ENCODE measurements at regions not wholly inside any gene's neighbourhood (a gene's known extent, or its start where the extent isn't known, plus 50 kb on each side); places are given as distances from the start of the nearest gene placed in this dataset.

DNA sequence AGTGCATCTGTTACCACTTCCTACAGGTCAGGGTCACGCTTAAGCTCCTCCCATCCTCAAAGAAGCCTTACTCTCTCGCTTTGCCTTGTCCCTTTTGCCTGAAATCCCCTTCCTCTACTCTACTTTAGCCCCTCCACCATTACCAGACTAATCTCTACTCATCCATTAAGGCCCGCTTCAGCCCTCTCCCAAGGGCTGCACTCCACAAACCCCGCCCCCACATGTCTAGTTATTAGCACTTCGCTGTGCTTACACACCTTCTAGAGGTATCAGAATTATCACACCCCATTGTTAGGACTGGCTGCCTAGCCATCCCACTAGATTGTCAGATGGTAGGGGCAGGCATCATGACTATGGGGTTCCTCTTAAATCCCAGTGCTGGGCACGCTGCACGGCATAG lies 565.7 kb upstream of the WWC1 start (continued):
- TF ChIP-seq SUPT20H (IDR thresholded peaks at IDR 0.05; ENCODE audit: borderline replicate concordance, control insufficient read depth, low read depth, low read length) (no peak), RELA (IDR thresholded peaks at IDR 0.05; ENCODE audit: borderline replicate concordance, partially characterized antibody) (no peak), ZNF622 (IDR thresholded peaks at IDR 0.05) (no peak), MEF2A (IDR thresholded peaks at IDR 0.05; ENCODE audit: insufficient read depth, low read depth, low read length) (no peak), TAF1 (IDR thresholded peaks at IDR 0.05; ENCODE audit: borderline replicate concordance, low read depth, low read length) (no peak), STAT3 (IDR thresholded peaks at IDR 0.05; ENCODE audit: low read depth, low read length) (no peak), TCF7 (IDR thresholded peaks at IDR 0.05; ENCODE audit: borderline replicate concordance) (no peak), YBX1 (IDR thresholded peaks at IDR 0.05) (no peak)
- TF ChIP-seq, protein P1, sequence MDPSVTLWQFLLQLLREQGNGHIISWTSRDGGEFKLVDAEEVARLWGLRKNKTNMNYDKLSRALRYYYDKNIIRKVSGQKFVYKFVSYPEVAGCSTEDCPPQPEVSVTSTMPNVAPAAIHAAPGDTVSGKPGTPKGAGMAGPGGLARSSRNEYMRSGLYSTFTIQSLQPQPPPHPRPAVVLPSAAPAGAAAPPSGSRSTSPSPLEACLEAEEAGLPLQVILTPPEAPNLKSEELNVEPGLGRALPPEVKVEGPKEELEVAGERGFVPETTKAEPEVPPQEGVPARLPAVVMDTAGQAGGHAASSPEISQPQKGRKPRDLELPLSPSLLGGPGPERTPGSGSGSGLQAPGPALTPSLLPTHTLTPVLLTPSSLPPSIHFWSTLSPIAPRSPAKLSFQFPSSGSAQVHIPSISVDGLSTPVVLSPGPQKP (IDR thresholded peaks at IDR 0.05; ENCODE audit: low read depth, low read length): no peak

GRCh38 chr5:167726642-167727041 lies 564.8 kb upstream of the WWC1 start:
- 0% methylated on average over 2 of the region's 2 CpGs for WGBS (ENCODE audit: insufficient coverage, insufficient replicate concordance, low lambda C conversion rate, missing lambda C conversion rate)
- POLR2A ChIA-PET: no interaction called here
- Histone ChIP-seq H3K79me2 (ENCODE audit: control insufficient read depth, insufficient read depth, low read length) (no peaks in the 10 kb centered on the region), H3K4me1 (ENCODE audit: control insufficient read depth, insufficient read depth, low read length) (no peaks in the 10 kb centered on the region), H3K27ac (ENCODE audit: control insufficient read depth, insufficient read depth) (no peak overlapping the region), H3K36me3 (ENCODE audit: control insufficient read depth in 2 of 2, insufficient read depth in 2 of 2, low read length in 1 of 2) (no peaks in the 10 kb centered on the region), H3K4me3 (no peak overlapping the region), H3K4me2 (ENCODE audit: control insufficient read depth, insufficient read depth) (no peak overlapping the region), H3K9ac (ENCODE audit: control insufficient read depth, insufficient read depth, low read length) (no peak overlapping the region), H3K27me3 (replicated peaks in 1 of 2; ENCODE audit: control insufficient read depth in 2 of 2, insufficient read depth in 2 of 2, low read length in 1 of 2) (peaks cover 0 to 3% of the 10 kb centered on the region in 2 experiments; a peak in 2 of 4 replicates), H2AFZ (ENCODE audit: control insufficient read depth, low read depth, low read length) (no peak overlapping the region), H3K9me3 (replicated peaks; ENCODE audit: control insufficient read depth, insufficient read depth, low read length) (no peaks in the 10 kb centered on the region), H4K20me1 (ENCODE audit: control insufficient read depth, insufficient read depth) (no peaks in the 10 kb centered on the region)
- in situ Hi-C loops (cut with MboI) (no loop called here), intact Hi-C loops (cut with micrococcal nuclease; ENCODE audit: unreplicated experiment) (no loop called here)
- no peak for DNase-seq (ENCODE audit: low read depth, low spot score)
- SMC1A ChIA-PET (ENCODE audit: uncharacterized antibody, unreplicated experiment): interaction anchor here (0.5 to 1.1 kb wide), 2 partner anchors 112 to 321 kb away, joined by 3 to 4 read pairs; no protein-coding TSS in a partner anchor
- CTCF ChIA-PET: interaction anchor here (1.0 to 1.2 kb wide), 2 partner anchors 16 to 493 kb away, joined by 4 to 6 read pairs; no protein-coding TSS in a partner anchor
- no peak for ATAC-seq
- BruUV-seq (replicated peaks): no TSS peak
- TF ChIP-seq IKZF2 (IDR thresholded peaks at IDR 0.05) (no peak), BCL3 (IDR thresholded peaks at IDR 0.05; ENCODE audit: borderline replicate concordance, insufficient read depth, low read depth, low read length, poor library complexity, severe bottlenecking) (no peak), FOXM1 (IDR thresholded peaks at IDR 0.05; ENCODE audit: low read depth, low read length) (no peak), POLR2AphosphoS2 (IDR thresholded peaks at IDR 0.05; ENCODE audit: low read depth, low read length) (no peak), TBL1XR1 (IDR thresholded peaks at IDR 0.05; ENCODE audit: low read depth, low read length) (no peak), PML (IDR thresholded peaks at IDR 0.05; ENCODE audit: low read length) (no peak), CHD2 (IDR thresholded peaks at IDR 0.05; ENCODE audit: borderline replicate concordance, low read depth, low read length) (no peak), DPF2 (IDR thresholded peaks at IDR 0.05) (no peak), JUNB (IDR thresholded peaks at IDR 0.05) (no peak), FOS (IDR thresholded peaks at IDR 0.05; ENCODE audit: borderline replicate concordance, extremely low read depth, insufficient read length) (no peak), RCOR1 (conservative IDR thresholded peaks at IDR 0.05; ENCODE audit: low read depth, low read length) (no peak)
- no peak for FAIRE-seq
- RAD21 ChIA-PET (ENCODE audit: unreplicated experiment): interaction anchor here (0.8 kb wide), 1 partner anchor 389 kb away, joined by 5 read pairs; no protein-coding TSS in a partner anchor

All from GM12878 (cell line).